Hindlimb muscle (tissue), 1 donor: ENCODE measurements at regions not wholly inside any gene's neighbourhood (a gene's known extent, or its start where the extent isn't known, plus 50 kb on each side); places are given as distances from the start of the nearest gene placed in this dataset.
"Not testable (repeated sequence)": the region's sequence is repeated elsewhere in the genome, so short reads cannot be mapped to it uniquely, and the experiment has no call there.

Experiments used
- DNase-seq: peaks from one replicate; pipeline ENCODE4 v3.0.0-alpha.2; 2013

- DNase-seq: no peak
These were observed 207.8 kb upstream of the DCAF8L1 start for GRCh38 chrX:28189011-28189410.

DNA sequence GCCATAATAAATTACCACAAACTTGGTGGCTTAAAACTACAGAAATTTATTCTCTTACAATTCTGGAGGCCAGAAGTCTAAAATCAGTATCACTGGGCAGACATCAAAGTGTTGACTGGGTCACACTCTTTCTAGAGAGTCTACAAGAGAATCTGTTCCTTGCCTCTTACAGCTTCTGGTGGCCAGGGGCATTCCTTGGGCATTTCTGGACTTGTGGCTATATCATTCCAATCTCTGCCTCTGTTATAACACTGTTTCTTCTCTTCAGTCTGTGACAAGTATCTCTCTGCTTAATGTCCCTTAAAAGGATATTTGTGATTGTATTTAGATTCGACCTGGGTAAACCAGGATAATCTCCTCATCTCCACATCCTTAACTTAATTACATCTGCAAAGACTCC, 207.3 kb upstream of the DCAF8L1 start:
- no peak for DNase-seq

GRCh38 chrX:28180096-28180495, 198.8 kb upstream of the DCAF8L1 start:
- DNase-seq: peak; percentile 15

- no peak for DNase-seq
These were observed 197.0 kb upstream of the DCAF8L1 start for GRCh38 chrX:28178206-28178605.

DNA sequence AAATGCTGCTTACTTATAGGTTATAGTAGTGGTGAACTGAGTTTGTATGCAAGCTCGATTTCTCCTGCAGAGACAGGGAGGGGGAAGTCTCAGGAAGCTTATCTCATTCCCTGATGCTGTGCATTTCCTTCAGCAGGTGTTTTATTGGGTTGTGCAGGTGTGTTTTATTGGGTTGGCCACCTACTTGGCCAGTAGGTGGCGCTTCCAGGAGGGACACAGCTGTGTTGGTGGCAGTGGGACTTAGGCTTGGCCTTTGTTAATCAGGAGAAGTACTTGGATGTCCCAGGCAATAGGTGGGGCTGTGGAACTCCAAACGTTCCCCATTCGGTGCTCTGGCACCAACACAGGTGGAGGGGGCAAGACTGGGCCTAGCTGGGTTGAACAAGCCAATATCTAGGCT, 196.0 kb upstream of the DCAF8L1 start:
- no peak for DNase-seq

DNA sequence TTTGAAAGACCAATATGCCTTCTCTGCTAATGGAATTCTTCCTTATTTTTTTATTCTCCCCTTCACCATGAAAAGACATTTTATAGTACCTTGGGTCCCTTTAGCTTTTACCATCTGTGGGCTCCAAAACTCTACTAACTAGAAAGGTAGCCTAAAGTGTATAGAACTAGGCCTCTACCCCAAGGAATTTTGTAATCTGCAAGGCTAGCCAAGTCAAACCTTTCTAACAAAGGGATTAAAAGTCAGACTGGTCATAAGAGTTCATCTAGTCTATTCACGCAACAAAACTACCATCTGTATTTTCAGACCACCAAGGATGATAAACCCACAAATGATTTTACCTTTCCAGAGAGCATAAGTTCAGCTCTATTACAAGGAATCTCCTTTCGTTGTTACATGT, 189.5 kb upstream of the DCAF8L1 start:
- DNase-seq: no peak

GRCh38 chrX:28158019-28158777, 176.9 kb upstream of the DCAF8L1 start:
- no peak for DNase-seq

DNA sequence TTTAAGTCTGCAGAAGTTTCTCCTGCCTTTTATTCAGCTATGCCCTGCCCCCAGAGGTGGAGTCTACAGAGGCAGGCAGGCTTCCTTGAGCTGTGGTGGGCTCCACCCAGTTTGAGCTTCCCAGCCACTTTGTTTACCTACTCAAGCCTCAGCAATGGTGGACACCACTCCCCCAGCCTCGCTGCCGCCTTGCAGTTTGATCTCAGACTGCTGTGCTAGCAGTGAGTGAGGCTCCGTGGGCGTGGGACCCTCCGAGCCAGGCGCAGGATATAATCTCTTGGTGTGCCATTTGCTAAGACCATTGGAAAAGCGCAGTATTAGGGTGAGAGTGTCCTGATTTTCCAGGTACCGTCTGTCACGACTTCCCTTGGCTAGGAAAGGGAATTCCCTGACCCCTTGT, 171.0 kb upstream of the DCAF8L1 start:
- DNase-seq: not testable (repeated sequence)

- no peak for DNase-seq
These were observed 154.3 kb upstream of the DCAF8L1 start for GRCh38 chrX:28135378-28136047.

- DNase-seq: no peak
These were observed 152.5 kb upstream of the DCAF8L1 start for GRCh38 chrX:28133763-28134162.

- no peak for DNase-seq
These were observed 146.4 kb upstream of the DCAF8L1 start for GRCh38 chrX:28127662-28128061.

- DNase-seq: no peak
These were observed 145.6 kb upstream of the DCAF8L1 start for GRCh38 chrX:28126886-28127285.

DNA sequence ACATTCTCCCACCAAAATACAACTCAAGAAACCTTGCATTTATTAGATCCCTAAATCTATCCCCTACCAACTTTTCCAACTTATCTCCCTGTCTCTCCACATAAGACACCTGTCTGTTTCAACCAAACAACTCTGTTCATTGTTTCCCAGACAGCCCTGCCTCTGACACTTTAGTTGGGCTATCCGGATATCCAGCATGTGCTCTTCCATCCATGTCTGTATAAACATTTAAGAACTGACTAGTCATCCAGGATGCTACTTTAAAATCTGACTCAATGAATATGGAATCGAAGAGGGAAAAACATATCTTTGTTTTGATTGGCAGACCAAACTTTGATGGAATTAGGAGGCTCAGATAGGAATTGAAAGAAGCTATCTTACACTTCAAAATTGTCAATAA, 143.2 kb upstream of the DCAF8L1 start:
- DNase-seq: no peak

- not testable (repeated sequence) for DNase-seq
These were observed 139.5 kb upstream of the DCAF8L1 start for GRCh38 chrX:28120580-28121245.

- no peak for DNase-seq
These were observed 138.8 kb upstream of the DCAF8L1 start for GRCh38 chrX:28120072-28120471.

DNA sequence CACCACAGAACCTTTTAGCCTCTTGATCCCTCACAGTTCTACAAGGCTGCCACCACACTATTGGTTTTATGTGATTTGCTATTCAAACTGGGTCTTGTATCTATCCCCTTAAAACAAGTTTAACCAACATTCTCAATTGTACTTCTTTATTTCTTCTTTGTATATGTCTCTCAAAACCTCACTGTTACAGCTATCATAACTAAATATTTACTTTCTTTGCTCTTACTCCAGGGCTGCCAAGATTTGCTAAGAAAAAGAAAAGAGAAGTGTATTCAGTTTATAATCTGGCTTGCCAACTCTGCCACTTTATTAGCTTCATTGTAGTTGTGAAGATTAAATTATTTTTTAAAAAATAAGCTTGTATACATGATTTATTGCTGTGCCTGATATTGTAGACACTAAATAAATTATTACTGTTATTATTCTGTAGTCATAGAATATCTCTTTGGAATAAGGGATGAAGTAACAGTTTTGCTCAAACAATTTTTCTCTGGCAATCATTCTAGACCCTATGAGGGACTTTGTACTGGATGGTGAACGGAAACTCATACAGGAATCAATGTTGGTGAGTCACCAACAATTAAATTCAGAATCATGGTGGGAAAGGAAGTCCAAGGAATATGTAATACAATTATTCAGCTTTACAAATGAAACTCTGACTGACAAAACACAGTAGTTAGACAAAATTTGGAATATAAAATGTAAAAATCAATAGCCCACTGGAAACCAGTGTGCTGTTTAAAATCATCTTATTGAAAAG, 127.1 kb upstream of the DCAF8L1 start:
- DNase-seq: no peak

GRCh38 chrX:28099166-28099565, 117.9 kb upstream of the DCAF8L1 start:
- no peak for DNase-seq

- DNase-seq: no peak
These were observed 104.4 kb upstream of the DCAF8L1 start for GRCh38 chrX:28085653-28086052.

- peak; percentile 12 for DNase-seq
These were observed 77.7 kb upstream of the DCAF8L1 start for GRCh38 chrX:28058901-28059300.

GRCh38 chrX:28042826-28043564, 61.7 kb upstream of the DCAF8L1 start:
- no peak for DNase-seq

GRCh38 chrX:28042260-28042659, 61.0 kb upstream of the DCAF8L1 start:
- DNase-seq: no peak

DNA sequence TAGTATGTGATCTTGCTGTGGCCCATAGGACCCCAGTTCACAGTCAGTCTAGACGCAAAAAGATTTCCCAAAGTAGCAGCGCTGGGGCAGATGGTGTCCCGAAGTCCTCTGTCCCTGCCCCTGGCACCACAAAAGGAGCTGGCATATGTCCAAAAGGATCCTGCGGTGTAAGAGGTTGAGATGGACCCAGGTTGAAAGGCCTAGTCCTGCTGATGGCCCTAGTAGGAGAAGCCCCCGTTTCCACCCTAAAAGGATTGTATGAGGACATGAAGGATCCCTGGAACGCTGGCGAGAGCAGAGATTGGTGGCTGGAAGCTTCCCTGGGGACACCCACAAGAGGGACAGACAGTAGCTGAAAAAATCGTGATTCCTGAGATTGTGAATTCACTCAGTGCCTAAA, 58.0 kb upstream of the DCAF8L1 start:
- DNase-seq: no peak
